ENCODE measurements at regions not wholly inside any gene's neighbourhood (a gene's known extent, or its start where the extent isn't known, plus 50 kb on each side); places are given as distances from the start of the nearest gene placed in this dataset.

- WGBS (ENCODE audit: extremely low coverage, insufficient coverage, low lambda C conversion rate), result no CpG with 5 or more reads among the region's 2 CpGs
- H3K56ac ChIP-seq (ENCODE audit: low read length), result no peak overlapping the region
- no peaks in the 10 kb centered on the region for H3K27me3 ChIP-seq (ENCODE audit: insufficient read depth, low read length, poor library complexity)
- H3K79me1 ChIP-seq (ENCODE audit: low read length), result no peaks in the 10 kb centered on the region
- H3K4me3 ChIP-seq (ENCODE audit: low read length), result no peak overlapping the region
- H3K9ac ChIP-seq (ENCODE audit: low read length), result no peak overlapping the region
- no peaks in the 10 kb centered on the region for H3K4me1 ChIP-seq (ENCODE audit: control insufficient read depth, low read depth, low read length)
- DNase-seq, result no peak
- H4K5ac ChIP-seq (ENCODE audit: low read length), result no peak overlapping the region
- no peak overlapping the region for H3K27ac ChIP-seq (ENCODE audit: low read depth, low read length)
- no peak overlapping the region for H2BK120ac ChIP-seq (ENCODE audit: low read depth, low read length)
- H3K23ac ChIP-seq (ENCODE audit: low read length), result no peak overlapping the region
- no peak overlapping the region for H3K18ac ChIP-seq (ENCODE audit: low read length)
- H3K4me2 ChIP-seq (ENCODE audit: low read length), result no peak overlapping the region
- H3K79me2 ChIP-seq (ENCODE audit: control insufficient read depth, insufficient read depth, low read length), result no peaks in the 10 kb centered on the region
- no peaks in the 10 kb centered on the region for H3K36me3 ChIP-seq (ENCODE audit: control insufficient read depth, insufficient read depth, low read length)
- no peak overlapping the region for H2BK15ac ChIP-seq (replicated peaks; ENCODE audit: low read depth)
- no peak overlapping the region for H2BK5ac ChIP-seq (ENCODE audit: low read length)
- H2AK5ac ChIP-seq (ENCODE audit: low read length), result no peak overlapping the region
- H3K4ac ChIP-seq (ENCODE audit: low read depth, low read length), result no peak overlapping the region
- no peak overlapping the region for H4K8ac ChIP-seq (ENCODE audit: low read depth, low read length)
These were observed 462.3 kb upstream of the ADGRL3 start for GRCh38 chr4:60737858-60738257.

GRCh38 chr4:60743654-60744053 is 456.5 kb upstream of the ADGRL3 start:
- no peak overlapping the region for H3K4ac ChIP-seq (ENCODE audit: low read depth, low read length)
- H2AK5ac ChIP-seq (ENCODE audit: low read length), result no peak overlapping the region
- H4K8ac ChIP-seq (ENCODE audit: low read depth, low read length), result no peak overlapping the region
- H3K4me2 ChIP-seq (ENCODE audit: low read length), result no peak overlapping the region
- no peak overlapping the region for H2BK120ac ChIP-seq (ENCODE audit: low read depth, low read length)
- peak; percentile 37 for DNase-seq
- H3K79me1 ChIP-seq (ENCODE audit: low read length), result no peaks in the 10 kb centered on the region
- no peak overlapping the region for H2BK5ac ChIP-seq (ENCODE audit: low read length)
- no peaks in the 10 kb centered on the region for H3K4me1 ChIP-seq (ENCODE audit: control insufficient read depth, low read depth, low read length)
- no peak overlapping the region for H2BK15ac ChIP-seq (replicated peaks; ENCODE audit: low read depth)
- no peak overlapping the region for H3K56ac ChIP-seq (ENCODE audit: low read length)
- H3K27ac ChIP-seq (ENCODE audit: low read depth, low read length), result no peak overlapping the region
- no peaks in the 10 kb centered on the region for H3K79me2 ChIP-seq (ENCODE audit: control insufficient read depth, insufficient read depth, low read length)
- H3K4me3 ChIP-seq (ENCODE audit: low read length), result no peak overlapping the region
- no peaks in the 10 kb centered on the region for H3K27me3 ChIP-seq (ENCODE audit: insufficient read depth, low read length, poor library complexity)
- peak overlapping the region; percentile 51 for H3K18ac ChIP-seq (ENCODE audit: low read length)
- no peak overlapping the region for H4K5ac ChIP-seq (ENCODE audit: low read length)
- H3K23ac ChIP-seq (ENCODE audit: low read length), result no peak overlapping the region
- H3K9ac ChIP-seq (ENCODE audit: low read length), result no peak overlapping the region
- no CpG with 5 or more reads among the region's 1 CpG for WGBS (ENCODE audit: extremely low coverage, insufficient coverage, low lambda C conversion rate)
- no peaks in the 10 kb centered on the region for H3K36me3 ChIP-seq (ENCODE audit: control insufficient read depth, insufficient read depth, low read length)

- Histone ChIP-seq H3K23ac (ENCODE audit: low read length) (no peak overlapping the region), H4K5ac (ENCODE audit: low read length) (no peak overlapping the region), H4K8ac (ENCODE audit: low read depth, low read length) (no peak overlapping the region), H2AK5ac (ENCODE audit: low read length) (no peak overlapping the region), H2BK120ac (ENCODE audit: low read depth, low read length) (no peak overlapping the region), H3K79me1 (ENCODE audit: low read length) (no peaks in the 10 kb centered on the region), H3K79me2 (ENCODE audit: control insufficient read depth, insufficient read depth, low read length) (no peaks in the 10 kb centered on the region), H3K4me3 (ENCODE audit: low read length) (no peak overlapping the region), H3K27ac (ENCODE audit: low read depth, low read length) (no peak overlapping the region), H3K27me3 (ENCODE audit: insufficient read depth, low read length, poor library complexity) (no peaks in the 10 kb centered on the region), H3K56ac (ENCODE audit: low read length) (no peak overlapping the region), H2BK5ac (ENCODE audit: low read length) (no peak overlapping the region), H3K9ac (ENCODE audit: low read length) (no peak overlapping the region), H3K36me3 (ENCODE audit: control insufficient read depth, insufficient read depth, low read length) (no peaks in the 10 kb centered on the region), H3K4ac (ENCODE audit: low read depth, low read length) (no peak overlapping the region), H3K4me2 (ENCODE audit: low read length) (no peak overlapping the region), H3K4me1 (ENCODE audit: control insufficient read depth, low read depth, low read length) (peaks cover 2% of the 10 kb centered on the region), H2BK15ac (replicated peaks; ENCODE audit: low read depth) (no peak overlapping the region), H3K18ac (ENCODE audit: low read length) (no peak overlapping the region)
- DNase-seq, result peak; percentile 48
- no CpG with 5 or more reads among the region's 2 CpGs for WGBS (ENCODE audit: extremely low coverage, insufficient coverage, low lambda C conversion rate)
These were observed 455.4 kb upstream of the ADGRL3 start for GRCh38 chr4:60744767-60745166.

DNA sequence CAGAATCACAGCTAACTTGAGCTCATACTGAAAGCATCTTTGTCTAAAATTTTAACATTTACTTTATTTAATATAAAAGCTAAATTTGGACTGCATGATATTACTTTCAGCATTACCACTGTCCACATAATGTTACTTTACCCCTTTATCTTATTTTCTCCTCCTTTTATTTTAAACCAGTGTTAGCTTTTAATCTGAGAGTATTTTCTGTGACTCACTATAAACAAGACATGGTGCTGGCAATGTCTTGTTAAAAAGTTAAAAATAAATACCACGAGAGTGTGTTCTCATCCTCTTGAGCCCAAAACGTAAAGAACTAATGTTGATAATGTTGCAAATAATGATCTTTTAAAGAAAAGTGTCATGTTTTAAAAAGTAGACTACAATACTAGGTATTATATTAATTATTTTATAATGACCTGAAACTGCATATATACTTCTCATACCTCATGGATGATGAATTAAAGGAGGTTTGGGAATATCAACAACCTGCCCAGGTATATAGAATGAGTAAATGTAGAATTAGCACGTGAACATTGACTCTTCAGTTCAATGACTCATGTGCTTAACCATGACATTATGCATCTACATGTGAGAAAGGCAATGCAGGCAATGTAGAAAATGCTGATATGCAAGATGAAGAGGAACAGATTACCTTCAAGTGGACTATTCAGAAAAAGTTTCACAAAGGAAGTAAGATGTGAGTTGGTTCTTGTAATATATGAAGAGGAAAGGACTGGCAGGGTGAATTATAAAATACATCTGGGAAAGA is 454.1 kb upstream of the ADGRL3 start:
- Histone ChIP-seq H2BK5ac (ENCODE audit: low read length) (no peak overlapping the region), H3K4me3 (ENCODE audit: low read length) (no peak overlapping the region), H4K8ac (ENCODE audit: low read depth, low read length) (no peak overlapping the region), H3K36me3 (ENCODE audit: control insufficient read depth, insufficient read depth, low read length) (no peaks in the 10 kb centered on the region), H3K79me1 (ENCODE audit: low read length) (no peaks in the 10 kb centered on the region), H3K18ac (ENCODE audit: low read length) (no peak overlapping the region), H3K4ac (ENCODE audit: low read depth, low read length) (no peak overlapping the region), H3K56ac (ENCODE audit: low read length) (no peak overlapping the region), H2AK5ac (ENCODE audit: low read length) (no peak overlapping the region), H3K4me1 (ENCODE audit: control insufficient read depth, low read depth, low read length) (peaks cover 2% of the 10 kb centered on the region), H4K5ac (ENCODE audit: low read length) (no peak overlapping the region), H3K23ac (ENCODE audit: low read length) (no peak overlapping the region), H2BK15ac (replicated peaks; ENCODE audit: low read depth) (no peak overlapping the region), H3K27ac (ENCODE audit: low read depth, low read length) (no peak overlapping the region), H3K79me2 (ENCODE audit: control insufficient read depth, insufficient read depth, low read length) (no peaks in the 10 kb centered on the region), H3K4me2 (ENCODE audit: low read length) (no peak overlapping the region), H2BK120ac (ENCODE audit: low read depth, low read length) (no peak overlapping the region), H3K27me3 (ENCODE audit: insufficient read depth, low read length, poor library complexity) (no peaks in the 10 kb centered on the region), H3K9ac (ENCODE audit: low read length) (no peak overlapping the region)
- no CpG with 5 or more reads among the region's 3 CpGs for WGBS (ENCODE audit: extremely low coverage, insufficient coverage, low lambda C conversion rate)
- no peak for DNase-seq

DNA sequence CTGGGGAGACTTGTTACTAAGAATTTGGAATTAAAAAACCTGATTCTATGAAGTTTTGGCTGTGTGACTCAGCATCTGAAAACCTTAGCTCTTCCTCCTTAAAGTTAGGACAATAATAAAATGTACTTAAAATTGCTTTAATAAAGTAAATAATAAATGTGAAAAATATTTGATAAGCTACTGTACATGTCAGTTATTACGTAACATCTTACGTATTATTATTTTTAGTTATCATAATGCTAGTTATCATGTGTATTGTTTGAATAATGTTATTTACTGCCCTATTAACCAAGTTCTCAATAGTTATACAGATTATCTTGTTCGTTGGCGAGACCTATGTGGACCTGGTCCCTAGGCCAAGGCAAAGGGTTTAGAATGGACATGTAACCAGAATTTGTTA is 449.2 kb upstream of the ADGRL3 start:
- no peak overlapping the region for H2BK5ac ChIP-seq (ENCODE audit: low read length)
- no peak overlapping the region for H3K18ac ChIP-seq (ENCODE audit: low read length)
- 100% methylated on average over 2 of the region's 4 CpGs for WGBS (ENCODE audit: extremely low coverage, insufficient coverage, low lambda C conversion rate)
- DNase-seq, result no peak
- H3K23ac ChIP-seq (ENCODE audit: low read length), result no peak overlapping the region
- H3K79me2 ChIP-seq (ENCODE audit: control insufficient read depth, insufficient read depth, low read length), result no peaks in the 10 kb centered on the region
- no peak overlapping the region for H3K4ac ChIP-seq (ENCODE audit: low read depth, low read length)
- H3K27ac ChIP-seq (ENCODE audit: low read depth, low read length), result no peak overlapping the region
- no peak overlapping the region for H3K9ac ChIP-seq (ENCODE audit: low read length)
- no peak overlapping the region for H2BK15ac ChIP-seq (replicated peaks; ENCODE audit: low read depth)
- peak overlapping the region; percentile 67 for H2BK120ac ChIP-seq (ENCODE audit: low read depth, low read length)
- H3K27me3 ChIP-seq (ENCODE audit: insufficient read depth, low read length, poor library complexity), result no peaks in the 10 kb centered on the region
- H3K36me3 ChIP-seq (ENCODE audit: control insufficient read depth, insufficient read depth, low read length), result no peaks in the 10 kb centered on the region
- H4K5ac ChIP-seq (ENCODE audit: low read length), result no peak overlapping the region
- no peak overlapping the region for H3K56ac ChIP-seq (ENCODE audit: low read length)
- H3K4me2 ChIP-seq (ENCODE audit: low read length), result no peak overlapping the region
- H4K8ac ChIP-seq (ENCODE audit: low read depth, low read length), result no peak overlapping the region
- no peaks in the 10 kb centered on the region for H3K79me1 ChIP-seq (ENCODE audit: low read length)
- H3K4me1 ChIP-seq (ENCODE audit: control insufficient read depth, low read depth, low read length), result peaks cover 2% of the 10 kb centered on the region
- H2AK5ac ChIP-seq (ENCODE audit: low read length), result no peak overlapping the region
- H3K4me3 ChIP-seq (ENCODE audit: low read length), result no peak overlapping the region

Measured in mesendoderm (in vitro differentiated cells).